GM12891 (cell line): ENCODE measurements at regions not wholly inside any gene's neighbourhood (a gene's known extent, or its start where the extent isn't known, plus 50 kb on each side); places are given as distances from the start of the nearest gene placed in this dataset.
A peak's percentile ranks its signal among the peaks of the same experiment; 100 is the strongest.
"Not testable (repeated sequence)": the region's sequence is repeated elsewhere in the genome, so short reads cannot be mapped to it uniquely, and the experiment has no call there.

Source experiments
- DNase-seq: peaks from one replicate; pipeline ENCODE4 v3.0.0; 2011; ENCODE audit warnings: low spot score; ENCODE audit not compliant: insufficient read length
- FAIRE-seq: peaks from 2 replicates; lab custom pipeline; 2011; peaks lifted over from hg19 to GRCh38; lab: Jason Lieb, UNC
- PAX5 ChIP-seq: IDR thresholded peaks from 2 replicates; pipeline ENCODE4 v1.6.1; 2011; ENCODE audit warnings: low read length, moderate library complexity, mild to moderate bottlenecking; ENCODE audit not compliant: insufficient read depth, severe bottlenecking
- POLR2A ChIP-seq: IDR thresholded peaks from 2 replicates; pipeline ENCODE4 v1.6.1; 2011; ENCODE audit warnings: low read depth, low read length, control low read depth
- POLR2AphosphoS5 ChIP-seq: IDR thresholded peaks from 2 replicates; pipeline ENCODE4 v1.6.1; 2011; ENCODE audit warnings: low read depth, low read length, control low read depth
- POU2F2 ChIP-seq: IDR thresholded peaks from 2 replicates; pipeline ENCODE4 v1.6.1; 2011; ENCODE audit warnings: low read depth, mild to moderate bottlenecking, control low read depth, low read length, moderate library complexity
- SPI1 ChIP-seq: IDR thresholded peaks from 2 replicates; pipeline ENCODE4 v1.6.1; 2011; ENCODE audit warnings: low read depth, low read length, control low read depth
- TAF1 ChIP-seq: IDR thresholded peaks from 2 replicates; pipeline ENCODE4 v1.6.1; 2011; ENCODE audit warnings: low read depth, low read length, control low read depth

DNA sequence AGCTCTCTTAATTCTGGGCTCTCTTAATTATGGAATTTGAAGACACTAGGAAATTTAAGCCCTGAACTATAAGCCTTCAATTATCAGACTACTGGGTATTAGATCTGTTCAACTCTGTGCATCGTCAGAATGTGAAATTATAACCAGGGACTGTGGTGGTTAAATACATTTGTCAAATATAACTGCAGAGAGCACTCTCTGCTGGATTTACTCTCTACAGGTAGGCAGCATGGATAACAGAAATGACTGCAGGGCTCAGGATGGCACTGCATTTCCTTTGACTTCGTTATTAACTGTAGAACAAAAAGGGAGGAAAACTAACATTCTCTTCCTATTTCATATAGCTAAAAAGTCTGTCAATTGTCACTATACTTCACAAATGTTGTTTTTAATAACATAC lies 310.1 kb upstream of the RASGEF1B start:
- FAIRE-seq = no peak
- no peak for DNase-seq
- TF ChIP-seq SPI1 (no peak), POU2F2 (no peak), POLR2A (no peak), POLR2AphosphoS5 (no peak), PAX5 (no peak), TAF1 (no peak)

GRCh38 chr4:81777718-81778117 lies 306.0 kb upstream of the RASGEF1B start:
- not testable (repeated sequence) for FAIRE-seq, DNase-seq

GRCh38 chr4:81776794-81777193 lies 305.1 kb upstream of the RASGEF1B start:
- no peak for TF ChIP-seq SPI1
- no peak for TF ChIP-seq POU2F2
- no peak for TF ChIP-seq POLR2A
- no peak for TF ChIP-seq TAF1
- no peak for TF ChIP-seq POLR2AphosphoS5
- TF ChIP-seq PAX5 = no peak
- no peak for FAIRE-seq
- DNase-seq = no peak

- DNase-seq (no peak), FAIRE-seq (no peak)
- no peak for TF ChIP-seq POLR2A
- TF ChIP-seq POU2F2 = no peak
Measured at GRCh38 chr4:81773557-81773956, 301.9 kb upstream of the RASGEF1B start.

DNA sequence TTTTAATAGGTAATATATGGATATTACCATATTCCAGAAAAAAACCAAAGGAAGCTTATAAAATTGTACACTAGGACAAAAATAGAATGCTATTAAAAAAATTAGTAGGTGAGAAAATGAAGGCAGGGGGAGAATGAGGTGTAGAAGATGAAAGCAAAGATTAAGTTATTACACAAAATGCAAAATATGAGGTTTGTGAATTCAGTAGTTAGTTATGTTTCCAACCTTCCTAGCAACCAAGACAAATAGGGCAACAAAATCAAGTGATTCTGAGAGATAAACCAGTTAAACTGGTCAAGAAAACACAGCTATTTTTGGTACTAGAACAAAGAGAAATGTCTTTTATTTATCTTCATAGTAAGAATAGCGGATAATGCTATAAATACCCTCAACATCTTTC lies 300.0 kb upstream of the RASGEF1B start:
- DNase-seq (no peak), FAIRE-seq (no peak)
- TF ChIP-seq POU2F2 (no peak), POLR2AphosphoS5 (no peak), SPI1 (no peak), PAX5 (no peak), TAF1 (no peak), POLR2A (no peak)

DNA sequence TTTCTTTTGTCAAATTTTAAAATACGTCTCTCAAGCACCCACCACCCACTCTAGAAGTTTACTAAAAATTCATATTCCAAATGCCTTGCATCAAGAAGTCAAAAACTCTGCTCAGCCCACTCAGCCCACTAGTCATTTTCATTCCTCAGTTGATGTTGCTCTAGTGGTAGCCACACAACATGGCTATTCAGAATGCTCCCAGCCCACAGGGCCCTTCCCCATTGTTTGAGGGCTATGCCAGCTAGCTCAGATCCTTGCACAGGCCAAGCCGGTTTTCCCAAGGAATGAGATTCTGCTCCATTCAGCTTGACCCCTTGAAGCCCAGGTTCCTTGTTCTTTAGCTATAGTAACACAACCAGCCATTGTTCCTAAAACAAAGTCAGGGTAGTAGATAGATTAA lies 297.5 kb upstream of the RASGEF1B start:
- no peak for DNase-seq
- TF ChIP-seq PAX5 = no peak
- no peak for TF ChIP-seq POLR2AphosphoS5
- TF ChIP-seq SPI1 = no peak
- no peak for TF ChIP-seq POLR2A
- TF ChIP-seq POU2F2 = no peak
- TF ChIP-seq TAF1 = no peak
- FAIRE-seq = no peak

- DNase-seq (no peak), FAIRE-seq (no peak)
- TF ChIP-seq SPI1 (peak; percentile 49; the same call in 1 of the 2 replicates), PAX5 (no peak)
Measured at GRCh38 chr4:81758574-81759264, 287.0 kb upstream of the RASGEF1B start.

DNA sequence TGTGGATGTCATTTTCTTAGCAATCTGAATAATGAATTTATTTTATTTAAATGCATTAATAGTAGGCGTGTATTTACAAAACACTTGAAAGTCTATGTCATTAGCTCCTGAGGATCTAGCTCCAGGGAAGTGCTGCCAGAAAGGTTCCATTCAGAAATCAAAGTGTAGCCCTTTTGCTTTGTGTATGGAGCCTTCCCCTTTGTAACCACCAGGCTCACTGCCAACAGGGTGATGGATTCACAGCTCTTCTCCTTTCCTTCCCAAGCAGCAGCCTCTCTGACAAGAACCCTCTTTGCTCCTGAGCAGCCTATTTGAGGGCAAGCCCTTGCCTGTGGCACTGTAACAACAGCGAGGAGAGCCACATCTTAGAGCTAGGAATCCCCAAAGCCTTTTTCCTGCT lies 286.0 kb upstream of the RASGEF1B start:
- no peak for DNase-seq
- no peak for TF ChIP-seq POU2F2
- no peak for FAIRE-seq

DNA sequence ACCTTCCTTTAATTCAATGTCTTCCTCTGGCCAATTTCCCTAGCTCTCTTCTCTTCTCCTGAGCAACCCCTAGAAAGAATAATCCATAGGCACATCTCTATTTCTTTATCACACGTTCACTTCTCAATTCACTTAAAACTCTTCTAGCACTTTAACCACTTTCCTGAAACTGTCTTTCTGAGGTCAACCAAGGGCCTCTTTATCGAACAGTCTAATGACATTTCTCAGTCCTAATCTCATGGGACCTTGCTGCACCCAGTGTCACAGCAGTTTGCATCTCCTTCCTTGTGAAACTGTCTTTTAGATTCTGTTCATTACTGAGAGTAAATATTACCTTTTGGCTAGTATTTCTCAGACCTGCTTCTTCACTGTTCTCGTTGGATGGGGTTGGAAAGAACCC lies 285.3 kb upstream of the RASGEF1B start:
- no peak for DNase-seq
- no peak for FAIRE-seq
- TF ChIP-seq PAX5 (no peak), POLR2A (no peak), POLR2AphosphoS5 (no peak), TAF1 (no peak), SPI1 (no peak), POU2F2 (no peak)

DNA sequence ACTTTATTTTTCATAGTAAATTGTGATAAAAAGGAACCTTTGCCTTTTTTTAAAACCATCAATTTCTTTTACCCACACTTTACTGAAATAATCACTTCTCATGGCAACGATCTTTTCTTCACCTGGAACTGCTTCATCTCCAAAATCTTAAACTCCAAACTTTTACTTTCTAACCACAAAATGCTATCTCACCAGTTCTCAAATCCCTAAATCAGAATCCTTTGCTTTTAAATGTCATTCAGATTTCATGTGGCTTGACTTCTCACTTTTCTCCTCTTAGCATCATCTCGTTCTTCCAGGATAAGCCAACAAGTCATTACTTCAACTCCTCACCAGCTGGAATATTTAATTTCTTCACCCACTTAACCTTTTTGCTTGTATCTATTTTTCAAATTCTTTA lies 284.3 kb upstream of the RASGEF1B start:
- no peak for DNase-seq
- no peak for FAIRE-seq
- TF ChIP-seq PAX5 (no peak), SPI1 (no peak), TAF1 (no peak), POLR2AphosphoS5 (no peak), POU2F2 (no peak), POLR2A (no peak)

- no peak for TF ChIP-seq TAF1
- no peak for TF ChIP-seq PAX5
- no peak for TF ChIP-seq POU2F2
- no peak for TF ChIP-seq SPI1
- no peak for TF ChIP-seq POLR2A
- no peak for TF ChIP-seq POLR2AphosphoS5
Measured at GRCh38 chr4:81754169-81754568, 282.5 kb upstream of the RASGEF1B start.

More at GRCh38 chr4:81754169-81754568, 282.5 kb upstream of the RASGEF1B start:
- DNase-seq = no peak
- FAIRE-seq = no peak
